HG03135 (cell line): ENCODE measurements at regions not wholly inside any gene's neighbourhood (a gene's known extent, or its start where the extent isn't known, plus 50 kb on each side); places are given as distances from the start of the nearest gene placed in this dataset.
"Not testable (repeated sequence)": the region's sequence is repeated elsewhere in the genome, so short reads cannot be mapped to it uniquely, and the experiment has no call there.

ENCODE experiments used
- ATAC-seq: cut with Tn5 transposase; IDR thresholded peaks from one replicate; pipeline ENCODE4 v1.9.1; 2021; ENCODE audit warnings: mild to moderate bottlenecking, moderate library complexity; ENCODE audit not compliant: unreplicated experiment

- ATAC-seq = peak; percentile 59
Measured at GRCh38 chr17:27944546-27945332, 51.6 kb upstream of the LYRM9 start.

- ATAC-seq = no peak
Measured at GRCh38 chr17:27945333-27945616, 52.1 kb upstream of the LYRM9 start.

DNA sequence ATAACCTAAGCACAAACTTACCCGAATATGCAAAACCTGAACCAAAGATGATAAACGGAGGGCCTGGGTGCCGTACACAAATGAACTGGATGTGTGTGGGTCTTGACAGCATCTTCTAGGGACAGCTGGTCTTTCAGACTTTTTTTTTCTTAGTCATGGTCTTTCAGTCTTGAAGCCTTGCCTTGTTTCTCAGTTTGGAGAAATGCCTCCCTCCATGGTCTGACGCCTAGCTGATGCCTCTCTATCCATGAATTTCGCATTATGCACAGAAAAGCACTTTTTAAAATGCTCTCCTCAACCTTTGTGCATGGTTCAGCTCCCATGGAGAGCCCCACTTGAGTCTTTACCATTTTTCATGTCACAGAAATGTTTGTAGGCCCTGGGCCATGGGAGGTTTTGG, 52.8 kb upstream of the LYRM9 start:
- ATAC-seq = no peak

- ATAC-seq = no peak
Measured at GRCh38 chr17:27946513-27946912, 53.3 kb upstream of the LYRM9 start.

DNA sequence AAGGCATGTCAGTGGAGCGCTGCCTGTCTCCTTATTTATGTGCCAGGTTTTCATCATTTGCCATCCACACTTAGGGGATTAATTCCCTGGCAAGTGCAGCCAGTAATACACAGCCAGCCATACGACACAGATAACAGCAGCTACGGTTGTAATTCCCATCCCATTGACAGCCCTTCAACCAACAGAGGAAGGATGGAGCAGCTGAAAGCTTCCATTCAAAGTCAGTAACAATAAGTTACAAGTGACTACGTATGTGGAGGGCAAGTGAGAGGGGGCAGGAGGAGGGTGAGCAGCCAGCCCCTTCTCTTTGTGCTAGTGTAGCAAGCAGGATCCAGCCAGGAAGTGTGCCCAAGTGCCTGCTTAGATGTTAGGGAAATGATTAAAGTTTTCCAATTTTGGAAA, 53.8 kb upstream of the LYRM9 start:
- no peak for ATAC-seq

GRCh38 chr17:27949304-27949703, 56.1 kb upstream of the LYRM9 start:
- no peak for ATAC-seq

DNA sequence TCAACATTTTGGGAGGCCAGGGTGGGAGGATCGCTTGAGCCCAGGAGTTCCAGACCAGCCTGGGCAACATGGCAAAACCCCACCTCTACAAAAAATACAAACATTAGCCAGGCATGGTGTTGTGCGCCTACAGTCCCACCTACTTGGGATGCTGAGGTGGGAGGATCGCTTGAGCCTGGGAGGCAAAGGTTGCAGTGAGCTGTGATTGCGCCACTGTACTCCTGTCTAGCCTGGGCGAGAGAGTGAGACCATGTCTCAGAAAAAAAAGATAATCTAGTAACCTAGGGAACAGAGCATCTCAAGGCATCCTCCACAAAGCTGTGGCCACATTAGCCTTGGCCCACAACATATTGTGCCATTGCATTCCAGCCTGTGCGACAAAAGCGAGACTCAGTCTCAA, 57.1 kb upstream of the LYRM9 start:
- not testable (repeated sequence) for ATAC-seq

- ATAC-seq = no peak
Measured at GRCh38 chr17:27950995-27951394, 57.8 kb upstream of the LYRM9 start.

DNA sequence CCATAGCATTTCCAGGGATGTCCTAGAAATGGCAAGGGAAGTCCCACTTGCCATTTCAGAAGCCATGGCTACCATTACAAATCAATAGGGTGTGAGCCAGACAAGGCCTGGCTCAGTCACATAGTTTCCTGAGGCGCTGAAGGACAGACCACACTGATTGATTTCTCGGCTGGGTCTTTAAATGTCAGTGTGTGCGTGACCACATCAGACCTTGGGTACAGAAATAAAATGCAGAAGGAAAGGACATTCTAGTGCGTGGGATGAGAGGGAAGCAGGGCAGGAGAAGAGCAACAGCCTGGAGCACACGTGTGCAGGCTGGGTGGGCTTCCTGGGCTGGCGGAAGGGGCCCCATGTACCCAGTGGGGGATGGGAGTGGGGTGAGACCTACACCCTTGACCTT, 58.7 kb upstream of the LYRM9 start:
- no peak for ATAC-seq

DNA sequence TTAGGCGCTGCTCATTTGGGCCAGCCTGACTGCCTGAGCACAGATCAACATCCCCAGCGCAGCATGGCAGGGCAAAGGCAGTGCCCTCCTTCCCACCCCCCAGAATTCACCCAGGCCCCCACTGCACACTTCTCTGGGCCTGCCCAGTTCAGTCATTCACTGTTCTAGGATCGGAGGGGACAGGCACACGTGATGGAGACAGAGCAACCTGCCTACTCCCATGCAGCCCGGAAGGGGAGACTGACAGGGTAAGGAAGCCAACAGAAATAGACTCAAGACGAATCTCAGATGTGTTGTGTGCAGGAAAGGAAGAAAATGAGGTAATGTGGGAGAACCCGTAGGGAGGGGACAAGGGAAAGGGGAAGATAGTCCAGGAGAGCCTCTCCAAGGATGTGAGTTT, 59.2 kb upstream of the LYRM9 start:
- ATAC-seq = no peak

GRCh38 chr17:27954548-27955495, 61.7 kb upstream of the LYRM9 start:
- ATAC-seq = no peak

GRCh38 chr17:27956601-27957445, 63.7 kb upstream of the LYRM9 start:
- ATAC-seq = no peak

GRCh38 chr17:27957446-27957793, 64.3 kb upstream of the LYRM9 start:
- not testable (repeated sequence) for ATAC-seq

DNA sequence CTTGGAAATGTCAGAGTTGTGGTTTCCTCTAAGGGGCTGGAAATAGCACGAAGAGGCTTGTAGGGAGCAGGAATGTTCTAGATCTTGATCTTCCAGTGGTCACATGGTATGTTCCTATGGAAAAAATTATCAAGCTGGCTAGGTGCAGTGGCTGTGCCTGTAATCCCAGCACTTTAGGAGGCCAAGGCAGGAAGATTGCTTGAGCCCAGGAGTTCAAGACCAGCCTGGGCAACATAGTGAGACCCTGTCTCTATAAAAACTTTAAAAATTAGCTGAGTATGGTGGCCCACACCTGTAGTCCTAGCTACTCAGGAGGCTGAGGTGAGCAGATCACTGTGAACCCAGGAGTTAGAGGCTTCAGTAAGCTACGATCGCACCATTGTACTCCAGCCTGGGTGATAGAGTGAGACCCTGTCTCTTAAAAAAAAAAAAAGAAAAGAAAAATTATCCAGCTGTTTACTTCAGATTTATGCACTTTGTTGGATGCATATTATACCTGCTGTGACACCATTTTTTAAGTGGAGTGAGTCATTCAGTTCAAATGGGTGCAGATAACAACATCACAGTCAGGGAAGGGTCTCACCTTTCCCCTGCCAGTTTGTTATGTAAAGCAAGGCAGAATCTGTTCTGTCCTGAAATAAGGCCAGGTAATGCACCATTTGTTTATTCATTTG, 65.7 kb upstream of the LYRM9 start:
- no peak for ATAC-seq

DNA sequence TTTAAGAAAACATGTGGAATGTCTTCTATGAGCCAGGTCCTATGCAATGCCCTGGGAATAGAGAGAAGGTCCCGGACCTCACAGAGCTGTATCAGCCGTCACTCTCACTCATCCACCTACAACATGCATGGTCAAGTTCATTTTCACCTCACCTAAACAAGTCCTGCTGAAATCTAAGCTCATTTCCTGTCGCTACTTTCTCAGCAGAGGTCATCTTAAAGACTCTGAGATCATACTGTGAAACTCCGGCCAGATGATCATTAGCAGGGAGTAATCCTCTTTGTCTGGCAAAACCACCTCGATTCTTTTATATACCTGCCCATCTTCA, 66.2 kb upstream of the LYRM9 start:
- no peak for ATAC-seq

- no peak for ATAC-seq
Measured at GRCh38 chr17:27960183-27960849, 67.2 kb upstream of the LYRM9 start.

- ATAC-seq = not testable (repeated sequence)
Measured at GRCh38 chr17:27962581-27962980, 69.4 kb upstream of the LYRM9 start.

DNA sequence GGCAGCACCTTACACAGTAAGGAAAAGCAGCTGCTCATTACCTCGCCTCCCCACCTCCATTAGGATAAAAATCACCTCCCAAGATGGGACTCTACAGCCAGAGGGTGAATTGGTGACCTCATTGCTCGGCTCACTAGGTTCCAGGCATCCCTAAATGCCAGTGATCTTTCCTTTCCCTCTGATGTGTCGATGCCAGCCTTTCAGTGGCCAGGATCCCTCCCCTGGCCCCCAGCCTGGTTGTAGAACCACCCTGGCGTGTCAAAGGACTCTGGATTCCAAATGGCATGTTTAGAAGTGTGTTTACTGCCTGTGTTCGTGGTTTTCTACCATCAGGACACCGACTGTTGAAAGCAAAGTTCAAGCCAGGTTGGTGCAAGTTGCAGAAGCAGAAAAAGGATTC, 72.1 kb upstream of the LYRM9 start:
- ATAC-seq = no peak

DNA sequence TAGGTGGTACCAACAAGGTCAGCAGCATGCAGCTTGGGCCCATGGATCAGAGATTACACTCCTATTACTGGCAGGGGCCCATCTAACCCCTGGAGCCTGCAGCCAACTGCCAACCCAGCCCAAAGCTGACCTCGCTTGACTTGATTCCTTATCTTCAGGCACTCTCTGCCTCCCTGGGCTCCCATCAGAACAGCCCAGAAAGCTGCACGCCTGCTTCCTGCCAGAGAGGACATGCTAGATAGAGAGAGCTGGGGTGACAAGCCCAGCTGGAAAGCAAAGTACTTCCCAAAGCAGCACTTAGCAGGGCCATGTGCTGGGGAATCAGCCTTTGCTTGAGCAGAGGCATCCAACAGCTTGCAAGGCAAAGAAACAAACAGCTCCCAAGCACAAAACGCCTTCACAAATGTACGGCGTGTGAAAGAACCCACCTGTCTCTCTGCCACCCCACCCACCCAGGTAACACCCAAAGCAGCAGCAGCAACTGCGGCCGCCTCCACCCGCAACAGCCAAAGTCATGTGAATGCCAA, 74.2 kb upstream of the NLK start:
- ATAC-seq = no peak

DNA sequence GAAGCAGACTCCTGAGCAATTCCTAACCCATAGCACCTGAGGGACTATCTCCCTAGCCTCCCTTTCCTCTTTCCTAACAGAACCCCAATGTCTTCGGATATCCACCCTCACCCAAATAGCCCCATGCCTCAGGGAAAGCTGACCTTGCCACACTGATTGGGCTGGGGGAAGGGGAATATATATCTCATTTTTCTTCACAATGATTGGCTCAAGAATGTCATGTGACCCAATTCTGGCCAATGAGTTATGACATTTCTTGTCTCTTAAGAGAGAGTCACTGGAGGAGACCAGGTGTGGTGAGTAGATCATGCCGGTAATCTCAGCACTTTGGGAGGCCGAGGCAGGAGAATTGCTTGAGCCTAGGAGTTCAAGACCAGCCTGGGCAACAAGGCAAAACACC, 71.9 kb upstream of the NLK start:
- ATAC-seq = no peak
